ENCODE measurements at regions not wholly inside any gene's neighbourhood (a gene's known extent, or its start where the extent isn't known, plus 50 kb on each side); places are given as distances from the start of the nearest gene placed in this dataset.

DNA sequence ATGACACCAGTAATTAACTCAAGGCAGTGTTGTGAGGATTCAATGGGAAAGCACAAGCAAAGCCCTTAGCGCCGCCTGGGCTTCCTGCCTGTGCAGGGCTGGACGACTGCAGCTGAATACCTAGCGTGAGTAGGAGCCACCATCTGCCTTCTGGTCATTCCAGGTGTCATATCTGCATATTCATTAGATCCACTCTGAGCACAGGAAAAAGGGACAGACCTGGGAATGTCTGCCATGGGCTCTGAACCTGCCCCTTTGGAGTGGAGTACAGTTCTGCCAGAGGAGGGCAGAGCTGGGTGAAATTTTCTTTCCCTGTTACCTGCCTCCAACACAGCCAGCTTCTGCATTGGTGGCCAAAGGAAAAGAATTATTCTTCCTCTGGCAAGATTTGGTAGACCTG is 298.8 kb downstream of the NSG2 start:
- H3K4me3 ChIP-seq (ENCODE audit: low read depth, low read length): no peak overlapping the region
- TF ChIP-seq, protein P1, sequence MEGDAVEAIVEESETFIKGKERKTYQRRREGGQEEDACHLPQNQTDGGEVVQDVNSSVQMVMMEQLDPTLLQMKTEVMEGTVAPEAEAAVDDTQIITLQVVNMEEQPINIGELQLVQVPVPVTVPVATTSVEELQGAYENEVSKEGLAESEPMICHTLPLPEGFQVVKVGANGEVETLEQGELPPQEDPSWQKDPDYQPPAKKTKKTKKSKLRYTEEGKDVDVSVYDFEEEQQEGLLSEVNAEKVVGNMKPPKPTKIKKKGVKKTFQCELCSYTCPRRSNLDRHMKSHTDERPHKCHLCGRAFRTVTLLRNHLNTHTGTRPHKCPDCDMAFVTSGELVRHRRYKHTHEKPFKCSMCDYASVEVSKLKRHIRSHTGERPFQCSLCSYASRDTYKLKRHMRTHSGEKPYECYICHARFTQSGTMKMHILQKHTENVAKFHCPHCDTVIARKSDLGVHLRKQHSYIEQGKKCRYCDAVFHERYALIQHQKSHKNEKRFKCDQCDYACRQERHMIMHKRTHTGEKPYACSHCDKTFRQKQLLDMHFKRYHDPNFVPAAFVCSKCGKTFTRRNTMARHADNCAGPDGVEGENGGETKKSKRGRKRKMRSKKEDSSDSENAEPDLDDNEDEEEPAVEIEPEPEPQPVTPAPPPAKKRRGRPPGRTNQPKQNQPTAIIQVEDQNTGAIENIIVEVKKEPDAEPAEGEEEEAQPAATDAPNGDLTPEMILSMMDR (IDR thresholded peaks at IDR 0.05; ENCODE audit: borderline replicate concordance, insufficient read depth, low read depth, low read length): no peak

DNA sequence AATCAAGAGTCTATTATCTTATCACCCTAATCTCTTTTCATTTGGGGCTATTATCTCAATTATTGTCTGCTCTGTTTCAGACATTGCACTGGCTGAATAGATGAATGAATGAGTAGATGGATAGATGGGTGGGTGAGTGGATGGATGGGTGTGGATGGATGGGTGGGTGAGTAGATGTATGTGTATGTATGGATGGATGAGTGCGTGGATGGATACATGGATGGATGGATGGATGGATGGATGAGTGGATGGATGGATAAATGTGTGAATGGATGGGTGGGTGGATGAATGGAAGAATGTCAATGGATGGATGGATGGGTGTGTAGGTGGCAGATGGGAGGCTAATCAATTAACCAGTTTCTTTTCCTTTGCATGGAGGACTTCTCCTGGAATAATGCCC is 301.7 kb downstream of the NSG2 start:
- TF ChIP-seq, protein P1 (IDR thresholded peaks at IDR 0.05; ENCODE audit: borderline replicate concordance, insufficient read depth, low read depth, low read length): no peak
- no peak overlapping the region for H3K4me3 ChIP-seq (ENCODE audit: low read depth, low read length)

DNA sequence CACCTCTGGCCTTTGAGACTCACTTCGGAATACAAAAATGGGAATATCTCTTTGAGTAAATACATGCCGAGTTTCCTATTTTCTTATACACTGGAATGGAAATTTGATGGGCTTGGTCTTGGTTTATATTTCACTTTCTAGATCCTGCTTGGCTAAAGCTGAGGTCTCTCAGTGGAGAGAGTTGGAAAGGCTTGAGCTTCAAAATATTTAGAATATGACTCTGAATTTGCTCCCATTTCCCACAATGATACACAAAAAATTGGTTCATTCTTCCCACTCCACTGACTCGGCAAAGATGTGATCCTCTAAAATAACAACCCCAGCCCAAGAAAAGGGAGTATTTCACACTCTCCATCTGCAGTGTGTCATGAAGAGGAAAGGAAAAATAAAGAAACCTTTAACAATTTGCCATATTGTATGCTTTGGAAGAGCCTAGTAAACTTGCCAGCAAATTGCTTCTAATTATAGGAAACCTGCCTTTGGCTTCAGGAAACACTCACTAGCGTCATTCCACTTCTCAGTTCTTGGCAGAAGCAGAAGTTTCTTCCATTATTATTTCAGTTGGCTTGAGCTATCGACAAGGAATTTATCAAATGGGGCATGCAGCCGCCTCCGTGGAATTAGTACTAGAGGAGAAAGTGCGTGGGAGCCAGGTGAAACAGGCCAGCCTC is 302.9 kb downstream of the NSG2 start:
- TF ChIP-seq, protein P1 (IDR thresholded peaks at IDR 0.05; ENCODE audit: borderline replicate concordance, insufficient read depth, low read depth, low read length): no peak
- no peak overlapping the region for H3K4me3 ChIP-seq (ENCODE audit: low read depth, low read length)

DNA sequence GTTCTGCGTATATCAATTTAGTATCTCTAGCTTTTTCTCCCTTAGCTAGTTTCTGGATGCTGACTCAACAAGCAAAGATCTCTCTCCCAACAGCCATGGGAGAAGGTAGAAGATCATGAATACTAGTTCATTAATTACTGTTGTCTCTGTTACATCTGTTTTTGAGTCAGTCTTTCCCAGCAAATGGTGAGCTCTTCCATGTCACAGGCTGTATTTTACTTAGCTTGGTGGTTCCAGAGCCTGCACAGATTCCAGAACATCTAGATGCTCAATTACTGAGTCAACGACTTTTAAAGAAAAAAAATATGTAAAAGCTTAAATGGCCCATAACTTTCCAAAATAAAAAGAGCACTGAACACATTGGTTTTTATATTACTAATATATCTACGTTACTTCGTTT is 307.2 kb downstream of the NSG2 start:
- no peak overlapping the region for H3K4me3 ChIP-seq (ENCODE audit: low read depth, low read length)
- TF ChIP-seq, protein P1 (IDR thresholded peaks at IDR 0.05; ENCODE audit: borderline replicate concordance, insufficient read depth, low read depth, low read length): no peak

DNA sequence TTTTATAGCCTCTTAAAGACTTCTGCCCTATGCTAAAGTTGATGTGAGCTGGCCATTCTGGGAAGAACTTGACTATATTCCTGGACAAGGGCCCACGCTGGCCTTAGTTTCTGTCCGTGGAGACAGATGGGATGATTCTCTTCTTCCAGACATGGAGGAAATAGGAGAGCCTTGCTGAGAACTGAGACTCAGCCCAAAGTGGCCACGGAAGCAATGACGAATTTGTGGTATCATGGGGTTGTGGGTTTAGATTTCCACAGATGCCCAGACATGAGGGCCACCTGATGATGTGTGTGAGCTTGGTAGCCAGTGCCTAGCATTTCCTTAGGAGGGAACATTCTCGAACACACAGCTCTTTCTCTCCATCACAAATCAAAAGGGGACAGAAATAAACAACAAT is 309.1 kb downstream of the NSG2 start:
- no peak overlapping the region for H3K4me3 ChIP-seq (ENCODE audit: low read depth, low read length)
- TF ChIP-seq, protein P1 (IDR thresholded peaks at IDR 0.05; ENCODE audit: borderline replicate concordance, insufficient read depth, low read depth, low read length): no peak

DNA sequence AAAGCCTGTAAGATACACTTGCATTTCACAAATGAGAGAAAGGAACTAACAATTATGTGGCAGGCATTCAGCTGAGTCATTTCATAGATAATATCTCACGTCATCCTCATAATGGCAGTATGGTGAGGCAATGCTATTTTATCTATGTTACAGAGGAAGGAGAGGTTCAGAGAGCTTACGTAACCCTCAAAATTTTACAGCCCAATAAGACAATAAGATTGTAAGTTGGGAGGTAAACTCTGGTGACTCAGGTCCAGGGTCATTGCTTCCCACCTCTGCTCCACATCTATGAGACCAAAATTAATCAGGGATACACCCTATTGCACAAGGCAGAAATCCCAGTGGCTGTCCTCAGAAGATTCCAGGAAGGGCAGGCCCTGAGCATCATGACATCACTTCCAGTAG is 309.7 kb downstream of the NSG2 start:
- TF ChIP-seq, protein P1 (IDR thresholded peaks at IDR 0.05; ENCODE audit: borderline replicate concordance, insufficient read depth, low read depth, low read length): no peak
- no peak overlapping the region for H3K4me3 ChIP-seq (ENCODE audit: low read depth, low read length)

DNA sequence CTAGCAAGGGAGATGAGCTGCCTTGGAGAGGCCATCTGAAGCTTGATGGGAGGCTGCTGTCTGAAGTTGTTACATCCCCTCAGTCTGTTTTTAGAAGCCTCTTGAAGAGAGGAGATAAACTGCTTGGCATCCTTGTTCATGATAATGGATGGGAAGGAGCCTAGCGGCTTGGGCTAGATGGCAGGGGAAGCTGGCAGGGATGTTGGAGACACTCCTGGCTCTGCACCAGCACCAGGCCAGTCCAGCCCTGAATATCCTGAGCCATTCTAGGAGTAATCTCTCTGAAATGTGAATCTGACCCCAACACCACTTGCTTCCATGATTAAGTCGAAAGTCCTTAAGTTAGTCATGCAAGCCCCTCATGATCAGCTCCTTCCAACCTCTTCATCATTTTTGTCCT is 310.5 kb downstream of the NSG2 start:
- H3K4me3 ChIP-seq (ENCODE audit: low read depth, low read length): no peak overlapping the region
- TF ChIP-seq, protein P1 (IDR thresholded peaks at IDR 0.05; ENCODE audit: borderline replicate concordance, insufficient read depth, low read depth, low read length): no peak
